SIG-M5 treated with dmso at 0.1 percent for 504 hours (cell line): ENCODE measurements at regions not wholly inside any gene's neighbourhood (a gene's known extent, or its start where the extent isn't known, plus 50 kb on each side); places are given as distances from the start of the nearest gene placed in this dataset.
"Not testable (repeated sequence)": the region's sequence is repeated elsewhere in the genome, so short reads cannot be mapped to it uniquely, and the experiment has no call there.

Source experiments
- DNase-seq: peaks from one replicate; lab custom pipeline; 2025; ENCODE audit not compliant: unreplicated experiment; lab: John Stamatoyannopoulos, UW

GRCh38 chr13:55615081-55615480, 1525.6 kb upstream of the PRR20A start:
- DNase-seq, result no peak

- no peak for DNase-seq
These were observed 1523.5 kb upstream of the PRR20A start for GRCh38 chr13:55617241-55617640.

GRCh38 chr13:55627221-55627620, 1513.5 kb upstream of the PRR20A start:
- DNase-seq, result no peak

GRCh38 chr13:55632402-55632801, 1508.3 kb upstream of the PRR20A start:
- no peak for DNase-seq

GRCh38 chr13:55649485-55649884, 1491.2 kb upstream of the PRR20A start:
- DNase-seq, result no peak

GRCh38 chr13:55652657-55653056, 1488.1 kb upstream of the PRR20A start:
- no peak for DNase-seq

- DNase-seq, result no peak
These were observed 1487.2 kb upstream of the PRR20A start for GRCh38 chr13:55653497-55653896.

- no peak for DNase-seq
These were observed 1486.5 kb upstream of the PRR20A start for GRCh38 chr13:55654243-55654642.

GRCh38 chr13:55660264-55660663, 1480.5 kb upstream of the PRR20A start:
- DNase-seq, result not testable (repeated sequence)

- DNase-seq, result no peak
These were observed 1479.9 kb upstream of the PRR20A start for GRCh38 chr13:55660851-55661250.

GRCh38 chr13:55661505-55661904, 1479.2 kb upstream of the PRR20A start:
- DNase-seq, result no peak

GRCh38 chr13:55664178-55664577, 1476.5 kb upstream of the PRR20A start:
- DNase-seq, result no peak

GRCh38 chr13:55669051-55669450, 1471.7 kb upstream of the PRR20A start:
- DNase-seq, result no peak

- DNase-seq, result no peak
These were observed 1466.8 kb upstream of the PRR20A start for GRCh38 chr13:55673910-55674309.

- DNase-seq, result no peak
These were observed 1457.9 kb upstream of the PRR20A start for GRCh38 chr13:55682776-55683175.

- no peak for DNase-seq
These were observed 1435.2 kb upstream of the PRR20A start for GRCh38 chr13:55705526-55705925.

GRCh38 chr13:55705971-55706370, 1434.7 kb upstream of the PRR20A start:
- DNase-seq, result no peak

GRCh38 chr13:55714120-55714519, 1426.6 kb upstream of the PRR20A start:
- no peak for DNase-seq

GRCh38 chr13:55727683-55728082, 1413.0 kb upstream of the PRR20A start:
- DNase-seq, result no peak

GRCh38 chr13:55728247-55728646, 1412.5 kb upstream of the PRR20A start:
- DNase-seq, result no peak

- no peak for DNase-seq
These were observed 1394.9 kb upstream of the PRR20A start for GRCh38 chr13:55745828-55746227.

GRCh38 chr13:55761986-55762385, 1378.7 kb upstream of the PRR20A start:
- no peak for DNase-seq

- DNase-seq, result no peak
These were observed 1363.1 kb upstream of the PRR20A start for GRCh38 chr13:55777612-55778011.

- no peak for DNase-seq
These were observed 1356.9 kb upstream of the PRR20A start for GRCh38 chr13:55783841-55784240.
